ENCODE measurements at regions not wholly inside any gene's neighbourhood (a gene's known extent, or its start where the extent isn't known, plus 50 kb on each side); places are given as distances from the start of the nearest gene placed in this dataset.

GRCh38 chr5:38706376-38706775, 139.4 kb upstream of the OSMR start:
- TF ChIP-seq CTCF (IDR thresholded peaks at IDR 0.05; ENCODE audit: low read length) (no peak), EZH2 (IDR thresholded peaks at IDR 0.05; ENCODE audit: borderline replicate concordance, low read length) (no peak)

Data from OCI-LY1 (cell line).